IMR-90 (cell line): ENCODE measurements at regions not wholly inside any gene's neighbourhood (a gene's known extent, or its start where the extent isn't known, plus 50 kb on each side); places are given as distances from the start of the nearest gene placed in this dataset.

Experiments used
- ATAC-seq: fragments of 200-7000 bp; cut with Tn5 transposase; 2 replicates; pipeline ENCODE4 v1.9.1; 2020; ENCODE audit warnings: low read depth, mild to moderate bottlenecking, moderate library complexity
- BruUV-seq: library from RNA; stranded (reverse); fragments of 400-500 nt; replicated peaks from 2 replicates; lab custom pipeline; 2021; lab: Mats Ljungman, UMichigan
- CTCF ChIA-PET: fragments of 300-600 bp; formaldehyde crosslinking; extraction: SDS; loops from one replicate; lab custom pipeline; 2021; ENCODE audit warnings: antibody characterized with exemption; lab: Yijun Ruan, JAX
- POLR2A ChIA-PET: fragments of 300-600 bp; sonication (Branson Sonifier 250); formaldehyde crosslinking; loops from one replicate; lab custom pipeline; 2022; ENCODE audit warnings: antibody characterized with exemption; ENCODE audit not compliant: unreplicated experiment; lab: Charles Lee
- DNase-seq: peaks from one replicate; pipeline ENCODE4 v3.0.0; 2013
- H2AFZ ChIP-seq: replicated peaks from 2 replicates; pipeline ENCODE3; 2013; ENCODE audit warnings: low read length, mild to moderate bottlenecking; ENCODE audit not compliant: poor library complexity
- H2AK5ac ChIP-seq: 2 replicates; pipeline ENCODE4 v1.6.1; 2013; ENCODE audit warnings: low read depth, low read length, inconsistent platforms
- H2AK9ac ChIP-seq: replicated peaks from 2 replicates; pipeline ENCODE3; 2013; ENCODE audit warnings: mild to moderate bottlenecking, low read depth, low read length, moderate library complexity; ENCODE audit not compliant: poor library complexity
- H2BK120ac ChIP-seq: 2 replicates; pipeline ENCODE4 v1.6.1; 2013; ENCODE audit warnings: low read depth, low read length, inconsistent platforms
- H2BK15ac ChIP-seq: 3 replicates; pipeline ENCODE4 v1.6.1; 2013; ENCODE audit warnings: low read depth, low read length, inconsistent platforms
- H2BK20ac ChIP-seq: 2 replicates; pipeline ENCODE4 v1.6.1; 2013; ENCODE audit warnings: low read depth, mild to moderate bottlenecking, inconsistent platforms, low read length, moderate library complexity
- H2BK5ac ChIP-seq: 2 replicates; pipeline ENCODE4 v1.6.1; 2013; ENCODE audit warnings: mild to moderate bottlenecking, low read depth, low read length, inconsistent platforms; ENCODE audit not compliant: poor library complexity, severe bottlenecking
- H3K14ac ChIP-seq: replicated peaks from 2 replicates; pipeline ENCODE4 v1.6.1; 2013; ENCODE audit warnings: low read depth, low read length, inconsistent platforms
- H3K18ac ChIP-seq: 2 replicates; pipeline ENCODE4 v1.6.1; 2013; ENCODE audit warnings: low read depth, low read length, control low read depth
- H3K23ac ChIP-seq: 2 replicates; pipeline ENCODE4 v1.6.1; 2013; ENCODE audit warnings: low read depth, low read length, inconsistent platforms
- H3K27ac ChIP-seq: 2 replicates; pipeline ENCODE4 v1.5.1; 2013; ENCODE audit warnings: mild to moderate bottlenecking, control low read depth, low read length; ENCODE audit not compliant: insufficient read depth
- H3K27me3 ChIP-seq: 2 replicates; pipeline ENCODE4 v1.6.1; 2013; ENCODE audit warnings: low read length; ENCODE audit not compliant: control insufficient read depth, insufficient read depth
- H3K36me3 ChIP-seq: 2 replicates; pipeline ENCODE4 v1.6.1; 2013; ENCODE audit warnings: low read length, mixed read lengths; ENCODE audit not compliant: control insufficient read depth, insufficient read depth
- H3K4ac ChIP-seq: 2 replicates; pipeline ENCODE4 v1.6.1; 2013; ENCODE audit warnings: low read depth, low read length, inconsistent platforms
- H3K4me1 ChIP-seq: 2 replicates; pipeline ENCODE4 v1.6.1; 2013; ENCODE audit warnings: low read length, mixed read lengths; ENCODE audit not compliant: control insufficient read depth, insufficient read depth
- H3K4me2 ChIP-seq: 2 replicates; pipeline ENCODE4 v1.6.1; 2013; ENCODE audit warnings: low read depth, mild to moderate bottlenecking, control low read depth, low read length, moderate library complexity
- H3K4me3 ChIP-seq: 2 replicates; pipeline ENCODE4 v1.5.1; 2013; ENCODE audit warnings: low read depth, mild to moderate bottlenecking, control low read depth, low read length, moderate library complexity; ENCODE audit not compliant: insufficient read depth
- H3K56ac ChIP-seq: 2 replicates; pipeline ENCODE4 v1.6.1; 2013; ENCODE audit warnings: low read length, inconsistent platforms; ENCODE audit not compliant: insufficient read depth; ENCODE audit errors: extremely low read depth
- H3K79me1 ChIP-seq, 2 experiments: 2 replicates each; pipeline ENCODE4 v1.6.1; 2013; ENCODE audit warnings: low read length in 2 of 2, inconsistent platforms in 1 of 2, low read depth in 1 of 2
- H3K9ac ChIP-seq: 2 replicates; pipeline ENCODE4 v1.6.1; 2013; ENCODE audit warnings: low read depth, low read length, control low read depth
- H3K9me1 ChIP-seq: 2 replicates; pipeline ENCODE4 v1.6.1; 2013; ENCODE audit warnings: low read length, inconsistent platforms; ENCODE audit not compliant: insufficient read depth
- H3K9me3 ChIP-seq: 2 replicates; pipeline ENCODE4 v1.6.1; 2013; ENCODE audit warnings: low read length; ENCODE audit not compliant: control insufficient read depth, insufficient read depth
- H4K20me1 ChIP-seq: 2 replicates; pipeline ENCODE4 v1.6.1; 2013; ENCODE audit warnings: low read length, inconsistent platforms; ENCODE audit not compliant: insufficient read depth
- H4K5ac ChIP-seq: 2 replicates; pipeline ENCODE4 v1.6.1; 2013; ENCODE audit warnings: mild to moderate bottlenecking, low read depth, low read length, control low read depth
- H4K8ac ChIP-seq, 2 experiments: 2 replicates each; pipeline ENCODE4 v1.6.1; 2013; ENCODE audit warnings: low read depth in 2 of 2, low read length in 2 of 2, control low read depth in 1 of 2, inconsistent platforms in 1 of 2
- H4K91ac ChIP-seq: 2 replicates; pipeline ENCODE4 v1.6.1; 2013; ENCODE audit warnings: low read depth, low read length, inconsistent platforms; ENCODE audit not compliant: insufficient read depth
- BHLHE40 ChIP-seq: fragments of 150-350 bp; IDR thresholded peaks from 2 replicates; pipeline ENCODE4 v1.6.1; 2016; ENCODE audit warnings: mild to moderate bottlenecking, low read depth, low read length
- CEBPB ChIP-seq: IDR thresholded peaks from 2 replicates; pipeline ENCODE4 v1.6.1; 2012; ENCODE audit warnings: low read depth, low read length, improper control_type of control experiment
- CHD1 ChIP-seq: IDR thresholded peaks from 2 replicates; pipeline ENCODE4 v1.6.1; 2012; ENCODE audit warnings: low read depth, low read length, improper control_type of control experiment
- FOS ChIP-seq: fragments of 150-350 bp; IDR thresholded peaks from 2 replicates; pipeline ENCODE4 v1.6.1; 2016; ENCODE audit warnings: low read depth, low read length
- MAFK ChIP-seq: IDR thresholded peaks from 2 replicates; pipeline ENCODE4 v1.6.1; 2012; ENCODE audit warnings: low read depth, low read length, improper control_type of control experiment
- MAZ ChIP-seq: IDR thresholded peaks from 2 replicates; pipeline ENCODE4 v1.6.1; 2012; ENCODE audit warnings: low read depth, mild to moderate bottlenecking, low read length, improper control_type of control experiment, moderate library complexity, borderline replicate concordance
- MXI1 ChIP-seq: IDR thresholded peaks from 2 replicates; pipeline ENCODE4 v1.6.1; 2012; ENCODE audit warnings: low read depth, mild to moderate bottlenecking, low read length, moderate library complexity, borderline replicate concordance
- NFE2L2 ChIP-seq: fragments of 150-350 bp; IDR thresholded peaks from 2 replicates; pipeline ENCODE4 v1.6.1; 2016; ENCODE audit warnings: low read depth, mild to moderate bottlenecking, low read length
- POLR2A ChIP-seq: IDR thresholded peaks from 2 replicates; pipeline ENCODE4 v1.6.1; 2012; ENCODE audit warnings: mild to moderate bottlenecking, low read depth, low read length
- RAD21 ChIP-seq: IDR thresholded peaks from 2 replicates; pipeline ENCODE4 v1.6.1; 2012; ENCODE audit warnings: low read length, improper control_type of control experiment
- RCOR1 ChIP-seq: IDR thresholded peaks from 2 replicates; pipeline ENCODE4 v1.6.1; 2012; ENCODE audit warnings: mild to moderate bottlenecking, low read length, improper control_type of control experiment; ENCODE audit not compliant: insufficient replicate concordance
- RFX5 ChIP-seq: IDR thresholded peaks from 2 replicates; pipeline ENCODE4 v1.8.0; 2012; ENCODE audit warnings: low read depth, mild to moderate bottlenecking, low read length, moderate library complexity
- SMC3 ChIP-seq: fragments of 150-350 bp; IDR thresholded peaks from 2 replicates; pipeline ENCODE4 v1.6.1; 2016; ENCODE audit warnings: low read depth, mild to moderate bottlenecking, antibody characterized with exemption, low read length, moderate library complexity
- WGBS, 2 experiments: methylation state at CpG; one replicate each; pipeline versions ENCODE4 v1.1.5 to v1.1.7; 2013; ENCODE audit warnings: missing lambda C conversion rate in 2 of 2; ENCODE audit not compliant: insufficient read length in 1 of 2; ENCODE audit errors: extremely low coverage in 2 of 2; 5-methylcytosine and 5-hydroxymethylcytosine counted together
- dilution Hi-C: fragments of 300-500 bp; cut with HindIII; formaldehyde crosslinking; loops from one replicate; pipeline ENCODE4 v1.14.3; 2018; ENCODE audit warnings: low sequenced_read_pairs; ENCODE audit not compliant: unreplicated experiment
- in situ Hi-C: fragments of 300-500 bp; cut with MboI; formaldehyde crosslinking; loops from 3 replicates; pipeline ENCODE4 v1.14.3; 2019; ENCODE audit warnings: low sequenced_read_pairs, inconsistent platforms, mixed read lengths
- intact Hi-C: fragments of 100-400 bp; cut with micrococcal nuclease; formaldehyde crosslinking; loops from 2 replicates; pipeline ENCODE4 v1.10.0; 2022
- TF ChIP-seq, protein P1 (sequence below): fragments of 150-350 bp; IDR thresholded peaks from 2 replicates; pipeline ENCODE4 v1.6.1; 2016; ENCODE audit warnings: low read depth, mild to moderate bottlenecking, low read length, moderate library complexity, borderline replicate concordance
- TF ChIP-seq, protein P2 (sequence below): fragments of 150-350 bp; IDR thresholded peaks from 2 replicates; pipeline ENCODE4 v1.6.1; 2017; ENCODE audit warnings: mild to moderate bottlenecking, antibody characterized with exemption, low read length, low read depth
- TF ChIP-seq, protein P3 (sequence below): conservative IDR thresholded peaks from 2 replicates; pipeline ENCODE4 v1.5.1; 2012; ENCODE audit warnings: mild to moderate bottlenecking, low read depth, low read length, improper control_type of control experiment

DNA sequence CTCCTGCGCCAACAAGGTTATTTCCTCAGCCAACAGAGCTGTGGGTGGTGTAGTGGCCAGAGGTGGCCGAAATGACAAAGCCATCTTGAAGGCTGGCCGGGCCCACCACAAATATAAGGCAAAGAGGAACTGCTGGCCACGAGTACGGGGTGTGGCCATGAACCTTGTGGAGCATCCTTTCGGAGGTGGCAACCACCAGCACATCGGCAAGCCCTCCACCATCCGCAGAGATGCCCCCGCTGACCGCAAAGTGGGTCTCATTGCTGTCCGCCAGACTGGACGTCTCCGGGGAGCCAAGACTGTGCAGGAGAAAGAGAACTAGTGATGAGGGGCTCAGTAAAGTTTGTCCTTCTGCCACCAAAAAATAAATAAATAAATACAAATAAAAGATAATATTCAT lies 481.4 kb upstream of the NAALADL2 start:
- no peak for DNase-seq
- Histone ChIP-seq H3K4me2 (no peak overlapping the region), H2BK120ac (no peak overlapping the region), H2AK5ac (no peak overlapping the region), H3K23ac (no peak overlapping the region), H3K9me1 (no peaks in the 10 kb centered on the region), H3K18ac (no peak overlapping the region), H3K56ac (no peak overlapping the region), H2AK9ac (no peak overlapping the region), H2BK20ac (no peak overlapping the region), H3K27me3 (no peaks in the 10 kb centered on the region), H3K4me1 (peaks cover 2% of the 10 kb centered on the region; the same call in 1 of the 2 replicates), H3K4me3 (no peak overlapping the region), H2BK15ac (no peak overlapping the region), H3K79me1 (no peaks in the 10 kb centered on the region), H2AFZ (no peak overlapping the region), H4K5ac (no peak overlapping the region), H3K36me3 (no peaks in the 10 kb centered on the region), H3K27ac (no peak overlapping the region), H3K14ac (no peak overlapping the region), H3K9me3 (no peaks in the 10 kb centered on the region), H4K20me1 (no peaks in the 10 kb centered on the region), H4K8ac (no peak overlapping the region), H3K4ac (no peak overlapping the region), H4K91ac (no peak overlapping the region), H2BK5ac (no peak overlapping the region), H3K9ac (no peak overlapping the region)
- no peak for ATAC-seq
- no TSS peak for BruUV-seq
- ChIA-PET CTCF (no interaction called here), POLR2A (no interaction called here)
- WGBS, 2 experiments = 100% methylated on average over 1 of the region's 13 CpGs; no CpG with 5 or more reads in 1 of the 2 experiments
- intact Hi-C loops = no loop called here
- in situ Hi-C loops = no loop called here
- dilution Hi-C loops = no loop called here
- TF ChIP-seq, protein P1, sequence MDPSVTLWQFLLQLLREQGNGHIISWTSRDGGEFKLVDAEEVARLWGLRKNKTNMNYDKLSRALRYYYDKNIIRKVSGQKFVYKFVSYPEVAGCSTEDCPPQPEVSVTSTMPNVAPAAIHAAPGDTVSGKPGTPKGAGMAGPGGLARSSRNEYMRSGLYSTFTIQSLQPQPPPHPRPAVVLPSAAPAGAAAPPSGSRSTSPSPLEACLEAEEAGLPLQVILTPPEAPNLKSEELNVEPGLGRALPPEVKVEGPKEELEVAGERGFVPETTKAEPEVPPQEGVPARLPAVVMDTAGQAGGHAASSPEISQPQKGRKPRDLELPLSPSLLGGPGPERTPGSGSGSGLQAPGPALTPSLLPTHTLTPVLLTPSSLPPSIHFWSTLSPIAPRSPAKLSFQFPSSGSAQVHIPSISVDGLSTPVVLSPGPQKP = no peak
- no peak for TF ChIP-seq RAD21
- TF ChIP-seq BHLHE40 = no peak
- TF ChIP-seq, protein P2, sequence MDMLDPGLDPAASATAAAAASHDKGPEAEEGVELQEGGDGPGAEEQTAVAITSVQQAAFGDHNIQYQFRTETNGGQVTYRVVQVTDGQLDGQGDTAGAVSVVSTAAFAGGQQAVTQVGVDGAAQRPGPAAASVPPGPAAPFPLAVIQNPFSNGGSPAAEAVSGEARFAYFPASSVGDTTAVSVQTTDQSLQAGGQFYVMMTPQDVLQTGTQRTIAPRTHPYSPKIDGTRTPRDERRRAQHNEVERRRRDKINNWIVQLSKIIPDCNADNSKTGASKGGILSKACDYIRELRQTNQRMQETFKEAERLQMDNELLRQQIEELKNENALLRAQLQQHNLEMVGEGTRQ = no peak
- TF ChIP-seq NFE2L2 = no peak
- no peak for TF ChIP-seq CHD1
- TF ChIP-seq RCOR1 = no peak
- TF ChIP-seq FOS = no peak
- no peak for TF ChIP-seq MXI1
- TF ChIP-seq SMC3 = no peak
- no peak for TF ChIP-seq POLR2A
- TF ChIP-seq CEBPB = no peak
- no peak for TF ChIP-seq MAFK
- TF ChIP-seq, protein P3, sequence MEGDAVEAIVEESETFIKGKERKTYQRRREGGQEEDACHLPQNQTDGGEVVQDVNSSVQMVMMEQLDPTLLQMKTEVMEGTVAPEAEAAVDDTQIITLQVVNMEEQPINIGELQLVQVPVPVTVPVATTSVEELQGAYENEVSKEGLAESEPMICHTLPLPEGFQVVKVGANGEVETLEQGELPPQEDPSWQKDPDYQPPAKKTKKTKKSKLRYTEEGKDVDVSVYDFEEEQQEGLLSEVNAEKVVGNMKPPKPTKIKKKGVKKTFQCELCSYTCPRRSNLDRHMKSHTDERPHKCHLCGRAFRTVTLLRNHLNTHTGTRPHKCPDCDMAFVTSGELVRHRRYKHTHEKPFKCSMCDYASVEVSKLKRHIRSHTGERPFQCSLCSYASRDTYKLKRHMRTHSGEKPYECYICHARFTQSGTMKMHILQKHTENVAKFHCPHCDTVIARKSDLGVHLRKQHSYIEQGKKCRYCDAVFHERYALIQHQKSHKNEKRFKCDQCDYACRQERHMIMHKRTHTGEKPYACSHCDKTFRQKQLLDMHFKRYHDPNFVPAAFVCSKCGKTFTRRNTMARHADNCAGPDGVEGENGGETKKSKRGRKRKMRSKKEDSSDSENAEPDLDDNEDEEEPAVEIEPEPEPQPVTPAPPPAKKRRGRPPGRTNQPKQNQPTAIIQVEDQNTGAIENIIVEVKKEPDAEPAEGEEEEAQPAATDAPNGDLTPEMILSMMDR = no peak
- no peak for TF ChIP-seq RFX5
- TF ChIP-seq MAZ = no peak
